Upper lobe of right lung (tissue), 1 donor: ENCODE measurements at regions not wholly inside any gene's neighbourhood (a gene's known extent, or its start where the extent isn't known, plus 50 kb on each side); places are given as distances from the start of the nearest gene placed in this dataset.

Source experiments
- ATAC-seq: fragments of 200-7000 bp; cut with Tn5 transposase; one replicate; pipeline ENCODE4 v1.9.1; 2020; ENCODE audit warnings: mild to moderate bottlenecking, moderate library complexity
- DNase-seq: peaks from one replicate; pipeline ENCODE4 v3.0.0-alpha.2; 2020
- H3K27ac ChIP-seq: fragments of 200-600 bp; one replicate; pipeline ENCODE4 v1.8.0; 2022
- H3K27me3 ChIP-seq: fragments of 200-600 bp; one replicate; pipeline ENCODE4 v1.8.0; 2022; ENCODE audit warnings: mild to moderate bottlenecking
- H3K36me3 ChIP-seq: fragments of 200-600 bp; one replicate; pipeline ENCODE4 v1.8.0; 2022
- H3K4me1 ChIP-seq: fragments of 200-600 bp; one replicate; pipeline ENCODE4 v1.8.0; 2022
- H3K4me3 ChIP-seq: fragments of 200-600 bp; one replicate; pipeline ENCODE4 v1.8.0; 2022; ENCODE audit warnings: mild to moderate bottlenecking
- H3K9me3 ChIP-seq: fragments of 200-600 bp; one replicate; pipeline ENCODE4 v1.8.0; 2022
- CTCF ChIP-seq: fragments of 200-600 bp; IDR thresholded peaks from one replicate; pipeline ENCODE4 v1.8.0; 2022; ENCODE audit warnings: antibody characterized with exemption
- intact Hi-C: fragments of 100-400 bp; cut with DNase I; formaldehyde crosslinking; loops from one replicate; pipeline ENCODE4 v1.11.0; 2022
- donor health status: DM: no; HTN: yes; CAD: no; lungs with severe emphysema.

GRCh38 chr17:26792486-26792885 is 501.4 kb upstream of the WSB1 start:
- intact Hi-C loops = no loop called here
- Histone ChIP-seq H3K27ac (no peak overlapping the region), H3K27me3 (no peaks in the 10 kb centered on the region), H3K4me1 (no peaks in the 10 kb centered on the region), H3K9me3 (peaks cover 38% of the 10 kb centered on the region), H3K4me3 (no peak overlapping the region), H3K36me3 (no peaks in the 10 kb centered on the region)
- TF ChIP-seq CTCF = no peak
- DNase-seq (no peak), ATAC-seq (no peak)

GRCh38 chr17:26807024-26807423 is 486.9 kb upstream of the WSB1 start:
- Histone ChIP-seq H3K4me3 (no peak overlapping the region), H3K27ac (no peak overlapping the region), H3K4me1 (no peaks in the 10 kb centered on the region), H3K27me3 (no peaks in the 10 kb centered on the region), H3K9me3 (peaks cover 24% of the 10 kb centered on the region), H3K36me3 (no peaks in the 10 kb centered on the region)
- intact Hi-C loops = no loop called here
- TF ChIP-seq CTCF = no peak
- ATAC-seq = no peak
- DNase-seq = no peak

GRCh38 chr17:26809033-26809432 is 484.9 kb upstream of the WSB1 start:
- H3K4me3 ChIP-seq = no peak overlapping the region
- no peak for ATAC-seq
- H3K4me1 ChIP-seq = no peaks in the 10 kb centered on the region
- H3K36me3 ChIP-seq = no peaks in the 10 kb centered on the region
- intact Hi-C loops = no loop called here
- no peak for TF ChIP-seq CTCF
- DNase-seq = no peak
- H3K27ac ChIP-seq = no peak overlapping the region
- H3K9me3 ChIP-seq = peaks cover 33% of the 10 kb centered on the region
- no peaks in the 10 kb centered on the region for H3K27me3 ChIP-seq

GRCh38 chr17:26818736-26819135 is 475.2 kb upstream of the WSB1 start:
- ATAC-seq (no peak), DNase-seq (no peak)
- no peak for TF ChIP-seq CTCF
- Histone ChIP-seq H3K9me3 (peaks cover 39% of the 10 kb centered on the region), H3K4me1 (no peaks in the 10 kb centered on the region), H3K27ac (no peak overlapping the region), H3K4me3 (no peak overlapping the region), H3K27me3 (no peaks in the 10 kb centered on the region), H3K36me3 (no peaks in the 10 kb centered on the region)
- intact Hi-C loops = no loop called here
